Glutamatergic neuron (in vitro differentiated cells): ENCODE measurements at regions not wholly inside any gene's neighbourhood (a gene's known extent, or its start where the extent isn't known, plus 50 kb on each side); places are given as distances from the start of the nearest gene placed in this dataset.
"Not testable (repeated sequence)": the region's sequence is repeated elsewhere in the genome, so short reads cannot be mapped to it uniquely, and the experiment has no call there.

Experiments used
- DNase-seq: peaks from one replicate; pipeline ENCODE4 v3.0.0; 2022
- H3K27ac Mint-ChIP-seq: one replicate; pipeline ENCODE4 v1.8.0; 2020; ENCODE audit warnings: mild to moderate bottlenecking, mixed read lengths, inconsistent platforms; ENCODE audit not compliant: unreplicated experiment
- H3K27me3 Mint-ChIP-seq: one replicate; pipeline ENCODE4 v1.8.0; 2020; ENCODE audit warnings: mild to moderate bottlenecking, moderate library complexity, mixed read lengths, inconsistent platforms; ENCODE audit not compliant: unreplicated experiment
- H3K36me3 Mint-ChIP-seq: one replicate; pipeline ENCODE4 v1.8.0; 2020; ENCODE audit warnings: mild to moderate bottlenecking, mixed read lengths, inconsistent platforms; ENCODE audit not compliant: unreplicated experiment
- H3K4me1 Mint-ChIP-seq: one replicate; pipeline ENCODE4 v1.8.0; 2020; ENCODE audit warnings: mild to moderate bottlenecking, low read depth, mixed read lengths, inconsistent platforms; ENCODE audit not compliant: unreplicated experiment
- H3K4me3 Mint-ChIP-seq: one replicate; pipeline ENCODE4 v1.8.0; 2020; ENCODE audit warnings: mild to moderate bottlenecking, mixed read lengths, inconsistent platforms; ENCODE audit not compliant: unreplicated experiment
- H3K9me3 Mint-ChIP-seq: one replicate; pipeline ENCODE4 v1.8.0; 2020; ENCODE audit warnings: mild to moderate bottlenecking, moderate library complexity, mixed read lengths, inconsistent platforms; ENCODE audit not compliant: unreplicated experiment
- CTCF ChIP-seq: fragments of 200-600 bp; sonication (generic); IDR thresholded peaks from one replicate; pipeline ENCODE4 v1.5.0; 2021; ENCODE audit not compliant: partially characterized antibody, unreplicated experiment

- Mint-ChIP-seq H3K4me1 (no peaks in the 10 kb centered on the region), H3K4me3 (no peak overlapping the region), H3K36me3 (no peaks in the 10 kb centered on the region), H3K27me3 (no peaks in the 10 kb centered on the region), H3K9me3 (no peaks in the 10 kb centered on the region), H3K27ac (no peak overlapping the region)
- TF ChIP-seq CTCF: no peak
- DNase-seq: no peak
Measured at GRCh38 chr4:29726938-29727337, 993.2 kb upstream of the PCDH7 start.

- H3K27me3 Mint-ChIP-seq: no peaks in the 10 kb centered on the region
- DNase-seq: no peak
- H3K9me3 Mint-ChIP-seq: no peaks in the 10 kb centered on the region
Measured at GRCh38 chr4:29734343-29735213, 985.6 kb upstream of the PCDH7 start.

GRCh38 chr4:29756966-29757365 lies 963.2 kb upstream of the PCDH7 start:
- no peak overlapping the region for H3K4me3 Mint-ChIP-seq
- no peak overlapping the region for H3K27ac Mint-ChIP-seq
- DNase-seq: no peak
- no peak for TF ChIP-seq CTCF
- H3K27me3 Mint-ChIP-seq: no peaks in the 10 kb centered on the region
- no peaks in the 10 kb centered on the region for H3K9me3 Mint-ChIP-seq
- H3K4me1 Mint-ChIP-seq: no peaks in the 10 kb centered on the region
- no peaks in the 10 kb centered on the region for H3K36me3 Mint-ChIP-seq

More at GRCh38 chr4:29734343-29735213, 985.6 kb upstream of the PCDH7 start:
- Mint-ChIP-seq H3K36me3 (no peaks in the 10 kb centered on the region), H3K4me1 (no peaks in the 10 kb centered on the region), H3K27ac (no peak overlapping the region), H3K4me3 (no peak overlapping the region)
- TF ChIP-seq CTCF: no peak

- Mint-ChIP-seq H3K4me1 (no peaks in the 10 kb centered on the region), H3K4me3 (no peak overlapping the region), H3K36me3 (no peaks in the 10 kb centered on the region), H3K9me3 (no peaks in the 10 kb centered on the region), H3K27me3 (no peaks in the 10 kb centered on the region), H3K27ac (no peak overlapping the region)
- DNase-seq: no peak
- no peak for TF ChIP-seq CTCF
Measured at GRCh38 chr4:29762151-29762550, 958.0 kb upstream of the PCDH7 start.

GRCh38 chr4:29770627-29771026 lies 949.5 kb upstream of the PCDH7 start:
- no peak for TF ChIP-seq CTCF
- H3K9me3 Mint-ChIP-seq: no peaks in the 10 kb centered on the region
- no peaks in the 10 kb centered on the region for H3K27me3 Mint-ChIP-seq
- DNase-seq: no peak
- no peak overlapping the region for H3K4me3 Mint-ChIP-seq
- H3K36me3 Mint-ChIP-seq: peaks cover 3% of the 10 kb centered on the region
- H3K4me1 Mint-ChIP-seq: no peaks in the 10 kb centered on the region
- no peak overlapping the region for H3K27ac Mint-ChIP-seq

- DNase-seq, H3K27me3 Mint-ChIP-seq, H3K27ac Mint-ChIP-seq, H3K4me1 Mint-ChIP-seq, H3K4me3 Mint-ChIP-seq, H3K9me3 Mint-ChIP-seq: not testable (repeated sequence)
- H3K36me3 Mint-ChIP-seq: peaks cover 12% of the 10 kb centered on the region
Measured at GRCh38 chr4:29788123-29788522, 932.0 kb upstream of the PCDH7 start.
